ENCODE measurements at regions not wholly inside any gene's neighbourhood (a gene's known extent, or its start where the extent isn't known, plus 50 kb on each side); places are given as distances from the start of the nearest gene placed in this dataset.

- no peaks in the 10 kb centered on the region for H3K9me3 Mint-ChIP-seq
- no peaks in the 10 kb centered on the region for H3K4me1 Mint-ChIP-seq (ENCODE audit: unreplicated experiment)
- no peak overlapping the region for H3K4me3 Mint-ChIP-seq
- DNase-seq (ENCODE audit: extremely low spot score, unreplicated experiment) = no peak
- TF ChIP-seq CTCF (conservative IDR thresholded peaks at IDR 0.05) = no peak
- H3K27ac Mint-ChIP-seq = no peak overlapping the region
- peaks cover 49% of the 10 kb centered on the region for H3K27me3 Mint-ChIP-seq
- H3K36me3 Mint-ChIP-seq = no peaks in the 10 kb centered on the region
Measured at GRCh38 chr1:36643371-36644270, 160.9 kb upstream of the CSF3R start.

GRCh38 chr1:36642802-36643201 is 160.1 kb upstream of the CSF3R start:
- no peak for TF ChIP-seq CTCF (conservative IDR thresholded peaks at IDR 0.05)
- Mint-ChIP-seq H3K36me3 (no peaks in the 10 kb centered on the region), H3K4me3 (no peak overlapping the region), H3K27me3 (peaks cover 41% of the 10 kb centered on the region), H3K9me3 (no peaks in the 10 kb centered on the region), H3K27ac (no peak overlapping the region), H3K4me1 (ENCODE audit: unreplicated experiment) (no peaks in the 10 kb centered on the region)
- DNase-seq (ENCODE audit: extremely low spot score, unreplicated experiment) = no peak

- Mint-ChIP-seq H3K36me3 (no peaks in the 10 kb centered on the region), H3K9me3 (no peaks in the 10 kb centered on the region), H3K27ac (no peak overlapping the region), H3K4me1 (ENCODE audit: unreplicated experiment) (no peaks in the 10 kb centered on the region), H3K4me3 (no peak overlapping the region), H3K27me3 (peaks cover 37% of the 10 kb centered on the region)
- TF ChIP-seq CTCF (conservative IDR thresholded peaks at IDR 0.05) = no peak
- no peak for DNase-seq (ENCODE audit: extremely low spot score, unreplicated experiment)
Measured at GRCh38 chr1:36641776-36642175, 159.1 kb upstream of the CSF3R start.

GRCh38 chr1:36639461-36639860 is 156.7 kb upstream of the CSF3R start:
- H3K4me3 Mint-ChIP-seq = no peak overlapping the region
- no peaks in the 10 kb centered on the region for H3K9me3 Mint-ChIP-seq
- H3K27me3 Mint-ChIP-seq = peaks cover 23% of the 10 kb centered on the region
- H3K4me1 Mint-ChIP-seq (ENCODE audit: unreplicated experiment) = no peaks in the 10 kb centered on the region
- DNase-seq (ENCODE audit: extremely low spot score, unreplicated experiment) = no peak
- TF ChIP-seq CTCF (conservative IDR thresholded peaks at IDR 0.05) = no peak
- H3K27ac Mint-ChIP-seq = no peak overlapping the region
- no peaks in the 10 kb centered on the region for H3K36me3 Mint-ChIP-seq

GRCh38 chr1:36638268-36638667 is 155.6 kb upstream of the CSF3R start:
- no peak for DNase-seq (ENCODE audit: extremely low spot score, unreplicated experiment)
- Mint-ChIP-seq H3K4me3 (no peak overlapping the region), H3K36me3 (no peaks in the 10 kb centered on the region), H3K27ac (no peak overlapping the region), H3K27me3 (peaks cover 25% of the 10 kb centered on the region), H3K4me1 (ENCODE audit: unreplicated experiment) (no peaks in the 10 kb centered on the region), H3K9me3 (no peaks in the 10 kb centered on the region)
- no peak for TF ChIP-seq CTCF (conservative IDR thresholded peaks at IDR 0.05)

Measured in type B pancreatic cell (in vitro differentiated cells).